GM21786 (cell line): ENCODE measurements at regions not wholly inside any gene's neighbourhood (a gene's known extent, or its start where the extent isn't known, plus 50 kb on each side); places are given as distances from the start of the nearest gene placed in this dataset.
A peak's percentile ranks its signal among the peaks of the same experiment; 100 is the strongest.
"Not testable (repeated sequence)": the region's sequence is repeated elsewhere in the genome, so short reads cannot be mapped to it uniquely, and the experiment has no call there.

Experiments
- ATAC-seq: cut with Tn5 transposase; IDR thresholded peaks from one replicate; pipeline ENCODE4 v1.9.1; 2021; ENCODE audit not compliant: unreplicated experiment

DNA sequence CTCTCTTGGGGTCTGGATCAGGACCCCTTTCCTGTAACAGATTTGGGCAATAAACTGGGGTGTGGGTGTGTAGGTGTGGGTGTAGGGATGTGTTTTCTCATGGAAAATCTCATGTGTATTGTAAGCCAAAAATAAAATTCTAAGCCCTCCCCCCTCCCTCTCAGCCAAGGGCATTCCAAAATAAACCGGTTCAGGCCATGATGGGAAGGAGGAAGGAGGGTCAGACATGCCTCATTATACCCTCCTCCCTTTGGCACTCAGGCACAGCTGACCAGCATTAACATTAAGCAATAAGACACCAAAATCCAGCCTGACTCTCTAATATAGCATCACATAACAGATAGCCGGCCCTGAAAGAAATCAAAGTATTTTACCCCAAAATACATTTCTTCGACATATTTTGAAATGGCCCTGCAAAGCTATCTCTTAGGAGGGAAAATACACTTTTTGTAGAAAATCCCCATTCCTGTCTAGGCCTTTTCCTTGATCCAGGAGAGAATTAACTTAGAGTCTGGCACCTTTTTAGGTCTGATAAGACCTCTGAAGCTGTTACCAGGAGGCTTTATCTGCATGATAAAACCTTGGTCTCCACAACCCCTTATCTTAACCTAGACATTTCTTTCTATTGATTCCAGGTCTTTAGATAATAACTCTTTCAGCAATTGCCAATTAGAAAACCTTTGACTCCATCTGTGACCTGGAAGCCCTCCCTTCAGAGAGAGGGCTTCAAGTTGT is 128.7 kb upstream of the COL5A2 start:
- no peak for ATAC-seq

DNA sequence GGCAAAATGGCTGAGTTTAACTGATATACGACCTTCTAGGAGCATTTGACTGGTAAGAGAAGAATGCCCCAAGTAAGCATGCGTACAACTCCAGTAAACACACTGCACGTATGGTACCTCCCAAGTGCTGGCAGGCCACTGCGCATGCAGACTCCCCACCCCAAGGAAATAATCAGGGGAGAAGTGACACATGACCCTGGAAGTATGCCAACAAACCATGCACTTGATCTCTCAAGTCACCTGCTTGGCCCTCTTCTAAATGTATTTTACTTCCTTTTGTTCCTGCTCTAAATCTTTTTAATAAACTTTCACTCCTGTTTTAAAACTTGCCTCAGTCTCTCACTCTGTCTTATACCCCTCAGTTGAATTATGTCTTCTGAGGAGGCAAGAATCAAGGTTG is 129.8 kb upstream of the COL5A2 start:
- ATAC-seq: no peak

DNA sequence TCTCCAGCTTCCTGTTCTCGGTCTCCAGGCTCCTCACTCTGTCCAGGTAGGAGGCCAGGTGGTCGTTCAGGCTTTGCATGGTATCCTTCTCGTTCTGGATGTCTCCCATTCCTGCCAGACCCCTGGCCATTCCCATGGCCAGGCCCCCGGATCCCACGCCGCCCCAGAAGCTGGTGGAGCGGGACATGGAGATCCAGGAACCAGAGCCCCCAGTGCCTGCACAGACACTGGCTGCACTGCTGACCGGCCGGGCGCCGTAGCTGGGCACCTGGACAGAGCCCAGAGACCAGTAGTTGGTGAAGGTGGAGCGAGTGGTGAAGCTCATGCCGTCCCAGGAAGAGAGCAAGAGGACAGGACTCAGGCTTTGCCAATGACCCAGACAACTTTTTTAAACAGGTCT is 129.1 kb upstream of the WDR75 start:
- no peak for ATAC-seq

DNA sequence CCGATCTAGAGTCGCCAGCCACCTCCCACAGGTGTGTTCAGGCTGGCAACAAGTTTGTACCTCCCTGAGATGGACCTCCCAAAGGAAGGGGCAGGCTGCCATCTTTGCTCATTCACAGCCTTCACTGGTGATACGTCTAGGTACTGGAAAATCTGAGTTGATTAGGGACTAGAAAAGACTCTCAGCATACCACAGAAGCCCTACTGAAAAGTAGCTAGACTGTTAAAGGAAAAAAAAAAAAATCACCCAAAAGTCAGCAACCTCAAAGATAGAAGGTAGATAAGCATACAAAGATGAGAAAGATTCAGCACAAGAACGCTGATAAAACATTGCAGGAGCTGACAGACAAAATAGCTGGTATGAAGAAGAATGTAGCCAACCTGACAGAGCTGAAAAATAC is 128.6 kb upstream of the WDR75 start:
- ATAC-seq: no peak

DNA sequence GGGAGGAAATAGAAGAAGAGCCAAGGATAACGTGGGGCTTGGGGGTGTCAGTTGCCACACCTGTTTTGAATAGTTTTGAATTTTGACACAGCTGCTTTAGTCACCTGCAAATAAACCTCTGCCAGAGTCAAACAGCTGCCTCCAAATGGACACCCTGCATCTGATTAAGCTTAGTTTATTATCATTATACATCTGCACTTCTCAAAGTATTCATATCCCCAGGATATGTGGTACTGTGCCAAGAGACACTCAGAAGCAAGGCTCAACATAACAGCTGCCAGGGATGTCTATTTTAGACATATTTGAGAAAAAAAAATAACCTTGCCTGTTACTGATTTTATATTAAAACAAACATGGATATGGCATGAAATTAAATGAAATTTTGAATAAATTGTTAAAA is 122.5 kb upstream of the WDR75 start:
- no peak for ATAC-seq

DNA sequence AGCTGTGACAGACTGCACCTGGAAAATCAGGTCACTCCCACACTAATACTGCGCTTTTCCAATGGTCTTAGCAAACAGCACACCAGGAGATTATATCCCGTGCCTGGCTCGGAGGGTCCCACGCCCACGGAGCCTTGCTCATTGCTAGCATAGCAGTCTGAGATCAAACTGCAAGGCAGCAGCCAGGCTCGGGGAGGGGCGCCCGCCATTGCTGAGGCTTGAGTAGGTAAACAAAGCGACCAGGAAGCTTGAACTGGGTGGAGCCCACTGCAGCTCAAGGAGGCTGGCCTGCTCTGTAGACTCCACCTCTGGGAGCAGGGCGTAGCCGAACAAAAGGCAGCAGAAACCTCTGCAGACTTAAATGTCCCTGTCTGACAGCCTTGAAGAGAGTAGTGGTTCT is 121.8 kb upstream of the WDR75 start:
- not testable (repeated sequence) for ATAC-seq

DNA sequence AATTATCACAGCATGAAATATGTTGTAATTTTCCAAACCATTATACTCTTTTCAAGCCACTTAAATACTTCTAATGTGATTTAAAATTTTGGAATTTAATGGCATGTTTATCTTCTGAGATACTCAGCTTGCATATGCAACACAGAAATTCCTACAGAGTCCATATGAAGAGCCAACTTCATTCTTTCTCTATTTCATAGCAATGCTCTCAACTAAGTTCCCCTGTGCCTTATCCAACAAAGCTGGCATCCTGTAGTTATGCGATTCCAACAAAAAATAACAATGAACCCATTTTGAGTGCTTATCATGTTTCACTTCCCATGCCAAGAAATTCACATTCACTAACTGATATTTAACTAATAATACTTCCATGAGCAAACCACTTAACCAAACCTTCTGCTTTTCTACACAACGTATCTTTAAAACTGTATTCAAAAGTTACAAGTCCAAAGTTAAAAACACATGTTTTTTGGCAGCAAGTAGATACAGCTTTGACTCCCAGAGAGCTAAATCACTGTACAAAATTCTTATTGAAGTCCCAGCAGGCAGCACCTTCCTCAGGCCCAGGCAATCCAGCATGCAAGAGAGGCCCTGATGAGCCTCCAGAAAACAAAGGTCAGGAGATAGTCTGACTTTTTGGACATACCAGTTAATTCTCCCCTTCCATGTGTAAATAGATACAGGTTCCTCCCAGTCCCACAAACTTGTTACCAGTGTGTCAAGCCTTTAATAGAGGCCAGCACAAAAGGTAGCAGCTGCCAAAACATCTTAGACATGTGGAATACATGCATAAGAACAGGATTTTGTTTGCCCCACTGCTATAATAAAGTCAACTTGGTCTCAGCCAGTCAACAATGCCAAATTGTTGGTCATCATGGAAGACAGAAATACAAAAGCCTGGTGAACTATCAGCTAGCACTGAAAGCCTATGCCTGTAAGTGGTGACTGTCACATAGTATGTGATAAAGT is 113.1 kb upstream of the WDR75 start:
- ATAC-seq: no peak

DNA sequence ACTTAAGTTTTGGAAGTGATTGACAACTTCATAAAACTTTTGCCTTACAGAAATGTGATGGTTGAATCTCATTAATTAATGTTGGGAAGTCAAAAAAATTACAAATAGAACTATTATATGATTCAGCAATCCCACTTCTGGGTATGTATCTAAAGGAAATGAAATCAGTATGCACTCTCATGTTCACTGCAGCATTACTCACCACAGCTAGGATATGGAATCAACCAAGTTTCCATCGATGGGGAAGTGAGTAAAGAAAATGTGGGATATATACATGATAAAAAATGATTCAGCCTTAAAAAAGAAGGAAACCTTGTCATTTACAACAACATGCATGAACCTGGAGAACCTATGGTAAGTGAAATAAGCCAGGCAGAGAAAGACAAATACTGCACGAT is 112.4 kb upstream of the WDR75 start:
- ATAC-seq: no peak

DNA sequence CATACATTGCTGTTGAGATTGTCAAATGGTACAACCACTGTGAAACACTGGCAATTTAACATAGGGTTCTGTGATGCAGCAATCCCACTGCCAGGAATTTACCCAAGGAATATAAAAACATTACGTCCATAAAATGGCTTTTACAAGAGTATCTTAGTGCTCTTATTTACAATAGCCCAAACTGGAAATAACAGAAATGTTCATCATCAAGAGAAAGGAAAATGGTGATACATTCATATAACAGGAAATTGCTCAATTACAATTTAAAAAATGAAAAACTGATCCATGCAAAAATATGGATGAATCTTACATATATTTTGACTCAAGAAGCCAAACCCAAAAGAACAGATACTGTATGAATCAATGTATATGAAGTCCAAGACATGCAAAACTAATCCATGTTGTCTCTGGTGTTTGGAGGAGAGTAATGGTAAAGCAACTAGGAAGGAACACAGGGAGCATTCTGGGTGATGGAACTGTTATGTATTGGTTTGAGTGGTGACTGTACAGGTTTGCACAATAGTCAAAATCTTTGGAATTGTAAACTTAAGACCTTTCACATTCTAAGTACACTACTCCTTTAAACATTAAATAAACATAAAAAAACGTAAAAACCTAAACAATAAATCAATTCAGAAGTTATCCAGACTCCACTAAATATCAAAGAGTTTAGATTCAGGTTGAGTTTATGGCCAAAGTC is 104.8 kb upstream of the WDR75 start:
- ATAC-seq: no peak

DNA sequence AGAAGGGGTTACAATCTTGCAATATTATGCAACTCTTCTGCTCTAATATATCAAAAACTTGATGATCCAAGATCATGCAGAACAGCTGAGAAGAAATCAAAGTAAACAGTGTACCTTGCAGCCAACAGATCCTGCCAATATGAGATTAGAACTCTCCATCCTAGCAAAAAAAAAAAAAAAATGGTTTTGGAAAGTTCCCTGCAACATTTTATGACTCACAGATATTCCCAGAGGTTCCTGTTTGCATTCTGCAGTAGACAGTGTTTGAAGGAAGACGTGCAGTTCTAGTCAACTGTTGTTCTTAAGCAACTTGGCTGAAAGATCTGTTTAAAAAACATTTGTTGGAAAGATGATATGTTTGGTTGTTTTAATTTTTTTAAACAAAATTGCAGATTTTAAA is 103.6 kb upstream of the WDR75 start:
- no peak for ATAC-seq

DNA sequence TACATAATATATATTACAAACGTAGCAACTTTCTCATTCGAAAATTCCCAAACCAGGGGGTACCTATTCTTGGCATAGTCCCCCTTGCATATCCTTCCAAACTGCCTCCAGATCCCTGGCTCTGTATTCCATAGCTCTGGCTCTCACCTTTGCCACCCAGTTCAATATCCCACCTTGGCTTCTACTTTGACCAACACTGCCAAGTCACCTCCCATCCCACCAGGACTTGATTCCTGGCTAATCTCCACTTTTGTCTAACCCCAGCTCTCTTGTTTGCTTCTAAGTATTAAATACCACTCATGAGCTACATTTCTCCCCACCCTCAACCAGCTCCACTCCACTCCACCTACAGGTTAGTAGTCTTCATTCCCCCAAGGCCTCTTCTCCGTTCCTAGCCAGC is 103.2 kb upstream of the WDR75 start:
- ATAC-seq: no peak

DNA sequence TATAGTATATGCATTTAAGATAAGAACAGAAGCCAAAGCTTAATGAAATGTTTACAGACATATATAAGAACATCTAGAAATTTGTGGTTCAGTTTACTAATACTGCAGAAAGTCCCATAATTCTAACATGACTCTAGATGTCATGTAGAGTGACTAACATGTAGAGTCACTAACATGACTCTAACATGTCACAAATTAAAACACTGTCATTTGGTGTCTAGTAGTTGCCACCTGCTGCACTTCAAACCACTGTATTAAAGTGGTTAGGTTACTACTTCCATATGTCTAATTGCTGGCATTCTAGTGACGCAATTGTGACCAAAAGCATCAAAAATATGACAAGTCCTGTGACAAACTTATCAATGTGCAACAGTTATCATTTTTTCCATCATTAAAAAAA is 100.2 kb upstream of the WDR75 start:
- no peak for ATAC-seq

DNA sequence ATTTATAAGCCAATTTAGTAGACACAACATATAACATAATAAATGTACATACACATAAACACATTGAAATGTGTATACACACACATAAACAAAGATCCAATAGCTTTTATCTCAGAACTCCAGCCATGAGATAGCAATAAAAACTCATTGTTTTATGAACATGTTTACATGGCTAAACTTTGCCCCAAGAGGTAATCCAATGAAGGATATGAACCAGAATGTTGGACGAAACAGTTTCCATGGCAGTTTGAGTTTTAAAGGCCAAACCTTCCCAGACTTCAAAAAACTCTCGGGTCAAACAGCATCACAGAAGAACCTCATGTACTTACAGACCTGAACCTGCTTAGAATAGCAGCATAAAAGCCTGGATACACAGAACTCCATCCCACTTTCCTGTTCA is 97.2 kb upstream of the WDR75 start:
- no peak for ATAC-seq

DNA sequence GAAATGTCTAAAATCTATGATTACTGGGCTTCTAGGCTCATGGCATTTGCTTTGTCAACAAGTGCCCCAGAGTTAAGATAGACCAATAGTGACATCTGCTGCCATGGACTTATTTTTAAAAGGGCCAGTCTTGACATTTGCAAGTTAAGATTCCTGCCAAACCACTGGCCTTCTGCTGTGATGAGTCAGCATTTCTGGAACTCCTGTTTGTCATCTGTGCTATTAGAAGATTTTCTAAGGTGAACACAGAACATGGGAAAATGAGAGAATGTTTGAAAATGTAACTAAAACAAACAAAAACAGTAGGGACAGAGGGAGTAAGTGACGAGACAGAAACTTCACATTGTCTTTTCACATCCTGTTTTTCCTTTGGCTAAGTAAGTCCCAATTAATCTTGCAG is 93.7 kb upstream of the WDR75 start:
- ATAC-seq: peak; percentile 83

DNA sequence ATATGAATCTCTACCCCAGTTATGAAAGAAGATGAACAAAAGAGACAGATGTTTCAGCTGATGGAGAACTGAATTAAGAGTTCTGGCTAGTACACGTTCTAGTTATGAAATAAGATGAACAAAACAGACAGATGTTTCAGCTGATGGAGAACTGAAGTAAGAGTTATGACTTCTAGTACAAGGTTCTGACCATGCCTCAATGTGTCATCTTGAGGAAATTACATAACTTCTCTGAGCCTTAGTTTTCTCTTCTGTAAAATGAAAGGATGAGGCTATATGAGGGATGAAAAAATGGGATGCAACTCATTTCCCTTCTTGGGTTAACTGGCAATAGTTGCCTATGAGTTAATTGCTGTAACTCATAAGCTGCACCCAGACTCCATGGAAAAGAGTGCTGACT is 92.9 kb upstream of the WDR75 start:
- ATAC-seq: no peak

DNA sequence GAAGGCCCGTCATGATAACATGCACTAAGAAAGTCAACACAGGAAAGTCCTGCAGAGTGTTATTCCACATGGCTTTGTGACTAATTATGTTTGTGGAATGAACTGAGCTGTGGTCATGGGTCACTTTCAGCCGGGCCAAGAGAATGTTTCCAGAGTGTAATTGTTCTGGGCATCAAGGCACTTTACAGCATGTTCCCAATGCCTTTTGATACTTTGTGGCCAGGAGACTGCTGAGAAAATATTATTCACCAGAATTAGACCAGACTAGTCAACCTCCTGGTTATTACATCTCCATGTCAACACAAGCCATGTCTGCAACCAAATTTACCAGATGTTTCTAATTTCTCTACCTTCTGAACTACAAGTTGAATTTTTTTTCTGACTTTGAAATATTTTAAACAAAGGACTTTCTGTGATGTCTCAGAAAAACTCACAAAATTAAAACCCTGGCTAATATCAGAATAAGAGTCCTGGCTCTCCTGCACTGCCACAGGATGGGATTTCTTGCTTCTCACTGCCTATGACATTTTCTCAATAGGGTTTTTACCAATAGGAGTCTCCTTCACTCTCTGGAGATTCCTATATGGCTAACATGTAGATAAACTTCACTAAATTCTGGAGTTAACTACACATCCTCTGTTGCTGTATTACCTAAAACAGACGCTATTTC is 90.6 kb upstream of the WDR75 start:
- no peak for ATAC-seq

DNA sequence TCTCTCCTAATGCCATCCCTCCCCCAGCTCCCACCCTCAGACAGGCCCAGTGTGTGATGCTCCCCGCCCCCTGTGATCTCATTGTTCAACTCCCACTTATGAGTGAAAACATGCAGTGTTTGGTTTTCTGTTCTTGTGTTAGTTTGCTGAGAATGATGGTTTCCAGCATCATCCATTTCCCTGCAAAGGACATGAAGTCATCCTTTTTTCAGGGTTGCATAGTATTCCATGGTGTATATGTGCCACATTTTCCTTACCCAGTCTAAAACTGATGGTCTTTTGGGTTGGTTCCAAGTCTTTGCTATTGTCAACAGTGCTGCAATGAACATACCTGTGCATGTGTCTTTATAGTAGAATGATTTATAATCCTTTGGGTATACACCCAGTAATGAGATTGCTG is 89.3 kb upstream of the WDR75 start:
- ATAC-seq: not testable (repeated sequence)

DNA sequence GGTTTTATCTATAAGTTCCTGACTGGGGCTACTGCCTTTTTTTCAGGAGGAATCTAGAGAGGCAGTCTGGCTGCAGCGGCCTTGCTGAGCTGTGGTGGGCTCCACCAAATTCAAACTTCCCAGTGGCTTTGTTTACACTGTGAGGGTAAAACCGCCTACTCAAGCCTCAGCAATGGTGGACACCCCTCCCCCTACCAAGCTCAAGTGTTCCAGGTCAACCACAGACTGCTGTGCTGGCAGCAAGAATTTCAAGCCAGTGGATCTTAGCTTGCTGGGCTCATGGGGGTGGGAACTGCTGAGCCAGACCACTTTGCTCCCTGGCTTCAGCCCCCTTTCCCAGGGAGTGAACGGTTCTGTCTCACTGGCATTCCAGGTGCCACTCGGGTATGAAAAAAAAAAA is 83.9 kb upstream of the WDR75 start:
- not testable (repeated sequence) for ATAC-seq

DNA sequence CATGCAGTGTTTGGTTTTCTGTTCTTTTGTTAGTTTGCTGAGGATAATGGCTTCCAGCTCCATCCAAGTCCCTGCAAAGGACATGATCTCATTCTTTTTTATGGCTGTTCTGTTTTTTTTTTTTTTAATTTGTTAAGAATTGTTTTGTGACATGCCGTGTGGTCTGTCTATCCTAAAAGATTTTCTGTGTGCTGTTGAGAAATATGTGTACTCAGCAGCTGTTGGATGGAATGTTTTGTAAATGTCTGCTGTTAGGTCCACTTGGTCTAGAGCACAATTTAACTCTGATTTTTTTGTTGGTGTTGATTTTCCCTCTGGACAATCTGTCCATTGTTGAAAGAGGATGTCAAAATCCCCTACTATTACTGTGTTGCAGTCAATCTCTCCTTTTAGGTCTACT is 80.4 kb upstream of the WDR75 start:
- ATAC-seq: no peak

DNA sequence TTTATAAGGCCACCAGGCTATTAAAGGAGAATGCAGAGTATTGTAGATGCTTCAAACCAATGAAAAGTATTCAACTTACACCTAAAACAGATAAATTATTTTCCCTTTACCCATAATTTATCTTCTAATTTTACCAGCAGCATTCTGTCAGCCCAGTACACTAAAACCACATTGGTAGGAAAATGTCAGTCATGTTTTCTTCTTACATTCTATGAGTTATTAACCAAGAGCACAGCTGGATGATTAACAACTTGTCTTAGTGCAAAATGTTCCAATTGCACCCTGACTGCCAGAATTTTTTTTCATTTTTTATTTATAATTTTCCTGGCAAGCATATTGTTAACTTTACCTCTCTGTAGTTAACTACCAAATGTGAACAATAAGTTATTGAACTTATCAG is 79.0 kb upstream of the WDR75 start:
- ATAC-seq: no peak

DNA sequence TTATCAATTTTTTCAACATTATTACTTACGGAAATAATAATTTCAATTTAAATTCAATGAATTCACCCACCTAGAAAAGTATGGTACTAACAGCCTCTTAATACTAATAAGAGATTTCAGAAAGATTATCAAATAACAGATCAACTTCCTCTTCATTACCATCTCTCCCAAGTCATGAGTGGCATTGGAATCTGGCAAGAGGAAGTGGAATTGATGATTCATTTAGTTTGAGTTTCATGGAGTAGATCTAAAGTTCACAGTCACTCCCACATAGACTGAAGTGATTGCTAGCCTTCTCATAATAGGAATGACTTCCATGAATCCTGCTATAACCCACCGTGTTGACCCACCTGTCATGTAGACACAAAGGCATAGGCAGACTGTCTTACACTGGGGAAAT is 77.7 kb upstream of the WDR75 start:
- no peak for ATAC-seq
